Transverse colon (tissue), 4 donors: ENCODE measurements at regions not wholly inside any gene's neighbourhood (a gene's known extent, or its start where the extent isn't known, plus 50 kb on each side); places are given as distances from the start of the nearest gene placed in this dataset.

Experiments used
- CTCF ChIP-seq, 5 experiments: fragments of 200-600 bp in 3 of 5; fragments of 450-650 bp in 2 of 5; sonication (generic) in 3 of 5; IDR thresholded peaks; 1 replicate in 2 of 5; 2 replicates in 3 of 5; pipeline ENCODE4 v1.5.1; 2016 to 2017; ENCODE audit warnings: antibody characterized with exemption in 5 of 5, inconsistent platforms in 3 of 5, mild to moderate bottlenecking in 2 of 5, moderate library complexity in 1 of 5
- EP300 ChIP-seq: sonication (generic); formaldehyde crosslinking; IDR thresholded peaks from one replicate; pipeline ENCODE4 v1.6.1; 2017; ENCODE audit warnings: antibody characterized with exemption, low read depth
- POLR2AphosphoS5 ChIP-seq, 3 donors: sonication (generic); formaldehyde crosslinking; IDR thresholded peaks; one replicate each; pipeline ENCODE4 v1.6.1; 2016; ENCODE audit warnings: antibody characterized with exemption in 3 of 3

GRCh38 chr12:60225216-60226000, 629.6 kb downstream of the SLC16A7 start:
- TF ChIP-seq POLR2AphosphoS5 (IDR thresholded peaks at IDR 0.05): no peak
- TF ChIP-seq CTCF (IDR thresholded peaks at IDR 0.05): no peak
- no peak for TF ChIP-seq EP300
